IPS-18a (cell line): ENCODE measurements at regions not wholly inside any gene's neighbourhood (a gene's known extent, or its start where the extent isn't known, plus 50 kb on each side); places are given as distances from the start of the nearest gene placed in this dataset.

ENCODE experiments used
- H3K27ac ChIP-seq: one replicate; pipeline ENCODE4 v1.5.1; 2013; ENCODE audit warnings: low read length
- H3K27me3 ChIP-seq: one replicate; pipeline ENCODE4 v1.6.1; 2013; ENCODE audit warnings: mild to moderate bottlenecking, low read length; ENCODE audit not compliant: control insufficient read depth, insufficient read depth
- H3K36me3 ChIP-seq: one replicate; pipeline ENCODE4 v1.6.1; 2013; ENCODE audit warnings: low read depth, low read length; ENCODE audit not compliant: control insufficient read depth
- H3K4me1 ChIP-seq: one replicate; pipeline ENCODE4 v1.6.1; 2013; ENCODE audit warnings: low read depth, low read length; ENCODE audit not compliant: control insufficient read depth
- H3K4me3 ChIP-seq: one replicate; pipeline ENCODE4 v1.5.1; 2013; ENCODE audit warnings: low read length
- H3K9ac ChIP-seq: one replicate; pipeline ENCODE4 v1.6.1; 2013; ENCODE audit warnings: mild to moderate bottlenecking, low read length, moderate library complexity
- H3K9me3 ChIP-seq: one replicate; pipeline ENCODE4 v1.6.1; 2013; ENCODE audit warnings: low read depth, low read length; ENCODE audit not compliant: control insufficient read depth

GRCh38 chr6:88532241-88532860 is 366.2 kb upstream of the CNR1 start:
- Histone ChIP-seq H3K9ac (no peak overlapping the region), H3K27ac (no peak overlapping the region), H3K4me1 (peaks cover 4% of the 10 kb centered on the region), H3K4me3 (no peak overlapping the region), H3K36me3 (no peaks in the 10 kb centered on the region), H3K27me3 (no peaks in the 10 kb centered on the region), H3K9me3 (no peaks in the 10 kb centered on the region)

- H3K36me3 ChIP-seq: no peaks in the 10 kb centered on the region
- H3K9me3 ChIP-seq: no peaks in the 10 kb centered on the region
- H3K27ac ChIP-seq: no peak overlapping the region
Observed at GRCh38 chr6:88529726-88530125, 363.6 kb upstream of the CNR1 start.

DNA sequence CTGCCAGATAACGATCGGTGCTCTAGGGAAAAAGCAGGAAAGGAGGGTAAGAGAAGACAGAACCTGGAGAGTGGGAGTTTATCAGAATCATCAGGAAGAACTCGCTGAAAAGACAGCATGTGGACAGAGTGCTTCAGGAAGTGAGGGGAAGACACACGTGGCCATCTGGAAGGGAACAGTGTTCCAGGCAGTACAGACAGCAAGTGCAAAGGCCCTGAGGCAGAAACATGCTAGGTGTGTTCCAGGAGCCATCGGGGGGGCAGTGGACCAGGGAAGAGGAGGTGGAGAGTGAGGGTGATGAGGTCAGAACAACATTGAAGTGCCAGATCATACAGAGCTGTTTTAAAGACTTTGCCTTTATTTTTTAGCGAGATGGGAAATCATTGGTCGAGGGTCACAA is 354.3 kb upstream of the CNR1 start:
- Histone ChIP-seq H3K9me3 (no peaks in the 10 kb centered on the region), H3K27ac (no peak overlapping the region), H3K4me3 (no peak overlapping the region), H3K36me3 (no peaks in the 10 kb centered on the region), H3K27me3 (no peaks in the 10 kb centered on the region), H3K4me1 (no peaks in the 10 kb centered on the region), H3K9ac (no peak overlapping the region)

More at GRCh38 chr6:88529726-88530125, 363.6 kb upstream of the CNR1 start:
- H3K27me3 ChIP-seq: no peaks in the 10 kb centered on the region
- H3K4me1 ChIP-seq: peaks cover 4% of the 10 kb centered on the region
- H3K9ac ChIP-seq: no peak overlapping the region
- H3K4me3 ChIP-seq: no peak overlapping the region

- H3K27me3 ChIP-seq: no peaks in the 10 kb centered on the region
- H3K27ac ChIP-seq: no peak overlapping the region
- H3K9me3 ChIP-seq: no peaks in the 10 kb centered on the region
- H3K4me1 ChIP-seq: no peaks in the 10 kb centered on the region
- no peak overlapping the region for H3K9ac ChIP-seq
- no peaks in the 10 kb centered on the region for H3K36me3 ChIP-seq
- no peak overlapping the region for H3K4me3 ChIP-seq
Observed at GRCh38 chr6:88520017-88520338, 353.8 kb upstream of the CNR1 start.

DNA sequence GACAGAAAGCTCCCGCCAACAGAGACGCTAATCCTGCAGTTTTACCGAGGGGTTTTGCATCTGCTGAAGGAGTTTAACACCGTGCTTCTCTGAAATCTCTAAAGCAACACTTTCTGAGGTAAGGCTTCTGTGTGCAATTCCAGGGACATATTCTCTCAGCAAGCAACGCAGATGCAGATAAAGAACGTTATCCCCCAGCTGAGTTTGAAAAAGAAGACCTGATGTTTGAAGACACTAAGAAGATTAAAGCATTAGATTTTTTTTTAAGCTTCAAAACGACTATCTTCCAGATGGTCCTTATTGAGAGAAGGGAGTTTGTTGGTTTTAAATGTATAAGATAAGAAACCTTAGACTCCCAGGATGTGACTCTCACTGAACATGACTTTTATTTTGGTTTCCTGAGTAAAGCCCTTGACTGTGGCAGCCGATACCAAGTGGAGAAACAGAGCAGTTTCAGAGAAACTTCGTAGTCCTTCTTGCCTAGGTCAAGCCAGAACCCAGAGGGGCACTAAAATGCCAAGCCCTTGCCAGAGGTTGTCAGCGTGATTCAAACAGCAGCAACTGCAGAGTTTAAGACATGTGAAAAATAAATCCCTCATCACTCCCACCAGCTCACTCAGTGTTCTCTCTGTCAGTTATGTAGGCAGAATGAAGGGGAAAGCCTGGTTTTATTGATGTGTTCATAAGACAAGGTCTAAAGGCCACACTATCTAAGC is 353.3 kb upstream of the CNR1 start:
- no peak overlapping the region for H3K27ac ChIP-seq

DNA sequence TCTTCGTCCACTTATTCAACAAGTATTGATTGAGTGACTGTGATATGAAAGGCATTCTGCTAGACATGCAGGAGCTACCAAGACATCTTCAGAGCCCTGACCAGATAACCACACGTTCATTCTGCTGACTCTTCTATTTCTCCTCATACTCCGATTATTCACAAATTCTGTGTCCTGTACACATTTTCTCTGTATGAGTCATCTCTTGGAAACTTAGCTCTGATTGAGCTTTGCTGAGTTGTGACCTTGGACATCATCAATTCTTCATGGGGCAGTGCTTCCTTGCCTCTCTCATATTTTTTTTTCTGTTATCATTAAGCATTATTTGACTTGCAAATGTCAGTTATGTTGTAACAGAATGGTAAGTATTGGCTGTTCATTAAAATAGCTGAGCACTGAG is 351.6 kb upstream of the CNR1 start:
- no peaks in the 10 kb centered on the region for H3K36me3 ChIP-seq
- no peaks in the 10 kb centered on the region for H3K4me1 ChIP-seq
- no peak overlapping the region for H3K27ac ChIP-seq
- H3K4me3 ChIP-seq: no peak overlapping the region
- no peaks in the 10 kb centered on the region for H3K9me3 ChIP-seq
- H3K27me3 ChIP-seq: no peaks in the 10 kb centered on the region
- H3K9ac ChIP-seq: no peak overlapping the region

More for the DNA sequence above, 353.3 kb upstream of the CNR1 start:
- Histone ChIP-seq H3K36me3 (no peaks in the 10 kb centered on the region), H3K9me3 (no peaks in the 10 kb centered on the region), H3K27me3 (no peaks in the 10 kb centered on the region), H3K9ac (no peak overlapping the region), H3K4me1 (no peaks in the 10 kb centered on the region), H3K4me3 (no peak overlapping the region)

DNA sequence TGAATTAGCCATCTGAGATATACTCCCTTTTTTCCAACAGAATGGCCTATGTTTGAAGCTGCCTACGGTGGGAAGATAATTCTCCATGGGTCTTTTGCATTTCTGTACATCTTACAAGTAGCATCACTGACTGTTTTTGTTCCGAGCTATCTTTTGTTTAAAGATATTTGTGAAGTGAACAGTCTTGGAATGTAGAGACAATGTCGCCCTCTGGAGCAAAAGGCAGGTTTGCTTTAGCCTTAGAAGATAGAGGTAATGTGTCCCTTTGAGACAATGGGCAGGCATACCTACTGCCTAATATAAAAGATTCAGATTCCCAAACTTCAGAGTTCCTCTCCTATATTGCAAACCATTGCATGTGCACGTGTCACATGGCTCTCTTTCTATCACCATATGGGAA is 347.8 kb upstream of the CNR1 start:
- no peak overlapping the region for H3K4me3 ChIP-seq
- no peak overlapping the region for H3K27ac ChIP-seq
- H3K27me3 ChIP-seq: no peaks in the 10 kb centered on the region
- no peak overlapping the region for H3K9ac ChIP-seq
- H3K4me1 ChIP-seq: no peaks in the 10 kb centered on the region
- no peaks in the 10 kb centered on the region for H3K36me3 ChIP-seq
- no peaks in the 10 kb centered on the region for H3K9me3 ChIP-seq

DNA sequence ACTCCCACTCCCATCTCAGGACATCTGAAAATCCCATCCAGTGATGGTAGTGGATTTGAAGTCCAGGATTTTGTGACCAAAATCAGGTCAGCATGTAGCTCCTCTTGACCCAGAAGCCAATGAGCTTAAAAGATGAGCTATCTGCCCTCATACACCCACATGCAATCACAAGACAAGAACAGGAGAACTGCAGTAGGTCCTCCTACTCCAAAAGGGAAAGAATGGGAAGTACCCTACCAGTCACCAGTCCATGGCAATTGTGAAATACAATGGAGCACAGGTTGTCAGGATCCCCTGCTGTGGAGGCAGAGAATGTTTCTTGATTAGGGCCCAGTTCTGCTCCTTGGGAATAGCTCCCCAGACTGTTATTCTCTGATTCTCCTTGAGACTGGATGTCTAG is 347.3 kb upstream of the CNR1 start:
- Histone ChIP-seq H3K9ac (no peak overlapping the region), H3K9me3 (no peaks in the 10 kb centered on the region), H3K27ac (no peak overlapping the region), H3K36me3 (no peaks in the 10 kb centered on the region), H3K27me3 (no peaks in the 10 kb centered on the region), H3K4me1 (no peaks in the 10 kb centered on the region), H3K4me3 (no peak overlapping the region)

GRCh38 chr6:88512951-88513350 is 346.8 kb upstream of the CNR1 start:
- Histone ChIP-seq H3K27me3 (no peaks in the 10 kb centered on the region), H3K9ac (no peak overlapping the region), H3K9me3 (no peaks in the 10 kb centered on the region), H3K27ac (no peak overlapping the region), H3K4me3 (no peak overlapping the region), H3K36me3 (no peaks in the 10 kb centered on the region), H3K4me1 (no peaks in the 10 kb centered on the region)

- Histone ChIP-seq H3K4me1 (no peaks in the 10 kb centered on the region), H3K4me3 (no peak overlapping the region), H3K9ac (no peak overlapping the region), H3K27ac (no peak overlapping the region), H3K27me3 (no peaks in the 10 kb centered on the region), H3K9me3 (no peaks in the 10 kb centered on the region), H3K36me3 (no peaks in the 10 kb centered on the region)
Observed at GRCh38 chr6:88502391-88502790, 336.2 kb upstream of the CNR1 start.

DNA sequence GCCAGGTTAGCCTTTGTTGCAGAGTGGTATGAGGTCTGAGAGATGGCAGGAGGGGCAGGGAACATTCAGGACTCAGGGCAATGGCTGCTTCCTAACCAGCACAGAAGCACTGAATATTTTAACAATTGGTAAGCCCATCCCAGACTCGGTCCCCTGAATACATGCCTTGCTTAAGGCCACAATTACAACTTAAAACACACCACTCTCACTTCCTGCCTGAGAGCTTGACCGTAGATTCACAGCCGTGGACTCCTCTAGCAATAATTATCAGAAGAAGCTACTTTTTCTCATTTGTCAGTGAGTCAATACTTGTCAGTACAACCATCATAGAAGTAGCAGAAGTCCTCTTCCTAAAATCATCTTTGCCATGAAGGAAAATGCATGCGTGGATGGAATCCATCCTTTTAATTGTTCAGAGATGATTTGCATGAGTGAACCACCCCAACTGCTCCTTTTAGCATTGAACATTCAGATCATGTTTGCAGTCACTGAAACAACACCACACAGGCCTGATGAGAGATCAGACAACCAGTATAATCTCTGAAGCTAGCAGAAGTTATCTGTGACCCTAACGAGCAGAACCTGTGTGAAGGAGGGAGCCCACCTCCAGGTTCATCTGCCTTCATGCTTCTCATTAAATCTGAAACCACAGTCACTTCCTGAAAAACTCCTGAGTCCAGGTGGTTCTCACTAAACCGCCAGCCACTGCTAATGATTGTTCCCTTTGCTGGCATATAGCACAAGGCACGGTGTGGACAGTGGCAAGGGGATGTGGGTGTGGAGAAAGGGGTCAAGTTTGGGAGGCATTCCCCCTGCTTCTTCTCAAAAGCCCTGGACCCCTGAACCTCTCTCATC is 333.9 kb upstream of the CNR1 start:
- H3K9me3 ChIP-seq: no peaks in the 10 kb centered on the region
- H3K9ac ChIP-seq: no peak overlapping the region
- no peak overlapping the region for H3K27ac ChIP-seq
- H3K4me3 ChIP-seq: no peak overlapping the region
- no peaks in the 10 kb centered on the region for H3K27me3 ChIP-seq
- H3K4me1 ChIP-seq: no peaks in the 10 kb centered on the region
- H3K36me3 ChIP-seq: no peaks in the 10 kb centered on the region
